ENCODE measurements at regions not wholly inside any gene's neighbourhood (a gene's known extent, or its start where the extent isn't known, plus 50 kb on each side); places are given as distances from the start of the nearest gene placed in this dataset.

GRCh38 chr14:71333705-71334104 lies 426.4 kb downstream of the PCNX1 start:
- TF ChIP-seq CTCF (conservative IDR thresholded peaks at IDR 0.05; ENCODE audit: low read depth, low read length) (no peak), MXI1 (IDR thresholded peaks at IDR 0.05; ENCODE audit: borderline replicate concordance, low read depth, low read length) (no peak), RFX5 (IDR thresholded peaks at IDR 0.05; ENCODE audit: low read depth, low read length) (no peak), MAZ (IDR thresholded peaks at IDR 0.05; ENCODE audit: borderline replicate concordance, low read depth, low read length) (no peak)
